GM12891 (cell line): ENCODE measurements at regions not wholly inside any gene's neighbourhood (a gene's known extent, or its start where the extent isn't known, plus 50 kb on each side); places are given as distances from the start of the nearest gene placed in this dataset.

ENCODE experiments used
- DNase-seq: peaks from one replicate; pipeline ENCODE4 v3.0.0; 2011; ENCODE audit warnings: low spot score; ENCODE audit not compliant: insufficient read length
- FAIRE-seq: peaks from 2 replicates; lab custom pipeline; 2011; peaks lifted over from hg19 to GRCh38; lab: Jason Lieb, UNC
- PAX5 ChIP-seq: IDR thresholded peaks from 2 replicates; pipeline ENCODE4 v1.6.1; 2011; ENCODE audit warnings: low read length, moderate library complexity, mild to moderate bottlenecking; ENCODE audit not compliant: insufficient read depth, severe bottlenecking
- POLR2A ChIP-seq: IDR thresholded peaks from 2 replicates; pipeline ENCODE4 v1.6.1; 2011; ENCODE audit warnings: low read depth, low read length, control low read depth
- POLR2AphosphoS5 ChIP-seq: IDR thresholded peaks from 2 replicates; pipeline ENCODE4 v1.6.1; 2011; ENCODE audit warnings: low read depth, low read length, control low read depth
- POU2F2 ChIP-seq: IDR thresholded peaks from 2 replicates; pipeline ENCODE4 v1.6.1; 2011; ENCODE audit warnings: low read depth, mild to moderate bottlenecking, control low read depth, low read length, moderate library complexity
- SPI1 ChIP-seq: IDR thresholded peaks from 2 replicates; pipeline ENCODE4 v1.6.1; 2011; ENCODE audit warnings: low read depth, low read length, control low read depth
- TAF1 ChIP-seq: IDR thresholded peaks from 2 replicates; pipeline ENCODE4 v1.6.1; 2011; ENCODE audit warnings: low read depth, low read length, control low read depth

- no peak for FAIRE-seq
- no peak for TF ChIP-seq SPI1
- no peak for TF ChIP-seq TAF1
- no peak for TF ChIP-seq POU2F2
- TF ChIP-seq PAX5, result no peak
- no peak for TF ChIP-seq POLR2A
- TF ChIP-seq POLR2AphosphoS5, result no peak
Measured at GRCh38 chr6:137782166-137783039, 84.7 kb upstream of the TNFAIP3 start.

GRCh38 chr6:137783710-137784109, 83.3 kb upstream of the TNFAIP3 start:
- TF ChIP-seq POLR2A, result no peak
- TF ChIP-seq SPI1, result no peak
- DNase-seq (no peak), FAIRE-seq (no peak)

More at GRCh38 chr6:137782166-137783039, 84.7 kb upstream of the TNFAIP3 start:
- no peak for DNase-seq

- no peak for FAIRE-seq
- no peak for DNase-seq
- TF ChIP-seq TAF1, result no peak
- TF ChIP-seq SPI1, result no peak
- TF ChIP-seq PAX5, result no peak
Measured at GRCh38 chr6:137784583-137784982, 82.5 kb upstream of the TNFAIP3 start.

GRCh38 chr6:137787016-137787415, 80.0 kb upstream of the TNFAIP3 start:
- TF ChIP-seq SPI1 (no peak), POU2F2 (no peak), PAX5 (no peak), TAF1 (no peak), POLR2AphosphoS5 (no peak), POLR2A (no peak)
- FAIRE-seq (no peak), DNase-seq (no peak)

GRCh38 chr6:137788248-137788647, 78.8 kb upstream of the TNFAIP3 start:
- no peak for DNase-seq
- no peak for FAIRE-seq
- no peak for TF ChIP-seq TAF1
- TF ChIP-seq POLR2AphosphoS5, result no peak
- TF ChIP-seq POLR2A, result no peak
- no peak for TF ChIP-seq POU2F2
- no peak for TF ChIP-seq PAX5
- no peak for TF ChIP-seq SPI1

GRCh38 chr6:137791281-137792159, 75.5 kb upstream of the TNFAIP3 start:
- TF ChIP-seq POLR2AphosphoS5, result no peak
- no peak for TF ChIP-seq POU2F2
- no peak for TF ChIP-seq TAF1
- FAIRE-seq (peak; percentile 61), DNase-seq (no peak)

GRCh38 chr6:137792160-137793033, 74.7 kb upstream of the TNFAIP3 start:
- DNase-seq, result no peak
- FAIRE-seq, result peak; percentile 64
- TF ChIP-seq POU2F2, result no peak
- no peak for TF ChIP-seq SPI1
- no peak for TF ChIP-seq TAF1
- no peak for TF ChIP-seq POLR2AphosphoS5
- TF ChIP-seq PAX5, result no peak
- TF ChIP-seq POLR2A, result no peak

GRCh38 chr6:137793805-137794515, 73.1 kb upstream of the TNFAIP3 start:
- TF ChIP-seq SPI1 (no peak), TAF1 (no peak), POLR2A (no peak), POLR2AphosphoS5 (no peak), PAX5 (no peak), POU2F2 (no peak)

More at GRCh38 chr6:137793805-137794515, 73.1 kb upstream of the TNFAIP3 start:
- FAIRE-seq (no peak), DNase-seq (no peak)
